Cardiac septum (tissue), 1 donor: ENCODE measurements at regions not wholly inside any gene's neighbourhood (a gene's known extent, or its start where the extent isn't known, plus 50 kb on each side); places are given as distances from the start of the nearest gene placed in this dataset.
"Not testable (repeated sequence)": the region's sequence is repeated elsewhere in the genome, so short reads cannot be mapped to it uniquely, and the experiment has no call there.

Source experiments
- DNase-seq: peaks from one replicate; pipeline ENCODE4 v3.0.0-alpha.2; 2020; ENCODE audit warnings: low spot score
- intact Hi-C: fragments of 100-400 bp; cut with DNase I; formaldehyde crosslinking; loops from one replicate; pipeline ENCODE4 v1.14.0; 2022
- donor health status: DM: no; HTN: no; CAD: no.

- intact Hi-C loops = no loop called here
- DNase-seq = no peak
Observed at GRCh38 chr3:182503401-182503800, 289.9 kb upstream of the ATP11B start.

GRCh38 chr3:182508919-182509711 lies 284.2 kb upstream of the ATP11B start:
- intact Hi-C loops = no loop called here
- no peak for DNase-seq

GRCh38 chr3:182509844-182510460 lies 283.4 kb upstream of the ATP11B start:
- no peak for DNase-seq
- intact Hi-C loops = no loop called here

- DNase-seq = no peak
- intact Hi-C loops = no loop called here
Observed at GRCh38 chr3:182514236-182514964, 278.9 kb upstream of the ATP11B start.

- intact Hi-C loops = no loop called here
- DNase-seq = no peak
Observed at GRCh38 chr3:182516597-182517336, 276.5 kb upstream of the ATP11B start.

- no peak for DNase-seq
- intact Hi-C loops = no loop called here
Observed at GRCh38 chr3:182519569-182519968, 273.7 kb upstream of the ATP11B start.

GRCh38 chr3:182521339-182521738 lies 272.0 kb upstream of the ATP11B start:
- intact Hi-C loops = no loop called here
- no peak for DNase-seq

- intact Hi-C loops = not testable (repeated sequence)
Observed at GRCh38 chr3:182523424-182523823, 269.9 kb upstream of the ATP11B start.

GRCh38 chr3:182523836-182524235 lies 269.5 kb upstream of the ATP11B start:
- no peak for DNase-seq
- intact Hi-C loops = no loop called here

More at GRCh38 chr3:182523424-182523823, 269.9 kb upstream of the ATP11B start:
- not testable (repeated sequence) for DNase-seq

GRCh38 chr3:182524711-182525401 lies 268.4 kb upstream of the ATP11B start:
- intact Hi-C loops = no loop called here
- no peak for DNase-seq

GRCh38 chr3:182525766-182526374 lies 267.4 kb upstream of the ATP11B start:
- intact Hi-C loops = no loop called here
- no peak for DNase-seq

GRCh38 chr3:182527745-182528144 lies 265.6 kb upstream of the ATP11B start:
- intact Hi-C loops = no loop called here
- no peak for DNase-seq

- DNase-seq = no peak
- intact Hi-C loops = no loop called here
Observed at GRCh38 chr3:182530316-182530715, 263.0 kb upstream of the ATP11B start.

GRCh38 chr3:182533394-182533793 lies 259.9 kb upstream of the ATP11B start:
- DNase-seq = no peak
- intact Hi-C loops = no loop called here

- DNase-seq = no peak
- intact Hi-C loops = no loop called here
Observed at GRCh38 chr3:182544542-182544941, 248.8 kb upstream of the ATP11B start.

- DNase-seq = no peak
- intact Hi-C loops = no loop called here
Observed at GRCh38 chr3:182562274-182562673, 231.0 kb upstream of the ATP11B start.

- intact Hi-C loops = no loop called here
- no peak for DNase-seq
Observed at GRCh38 chr3:182565916-182566796, 227.1 kb upstream of the ATP11B start.

- DNase-seq = no peak
- intact Hi-C loops = no loop called here
Observed at GRCh38 chr3:182567700-182568099, 225.6 kb upstream of the ATP11B start.
